Calu3 (cell line): ENCODE measurements at regions not wholly inside any gene's neighbourhood (a gene's known extent, or its start where the extent isn't known, plus 50 kb on each side); places are given as distances from the start of the nearest gene placed in this dataset.

Source experiments
- BruUV-seq: library from RNA; stranded (reverse); fragments of 400-500 nt; replicated peaks from 2 replicates; lab custom pipeline; 2021; lab: Mats Ljungman, UMichigan
- CTCF ChIA-PET: fragments of 300-600 bp; sonication (Branson Sonifier 250); formaldehyde crosslinking; loops from one replicate; lab custom pipeline; 2022; ENCODE audit warnings: antibody characterized with exemption; lab: Charles Lee
- DNase-seq: peaks from one replicate; pipeline ENCODE4 v3.0.0; 2022
- H3K27ac Mint-ChIP-seq: one replicate; pipeline ENCODE4 v1.8.0; 2022; ENCODE audit warnings: mixed read lengths; ENCODE audit not compliant: unreplicated experiment
- H3K27me3 Mint-ChIP-seq: one replicate; pipeline ENCODE4 v1.8.0; 2022; ENCODE audit warnings: mixed read lengths; ENCODE audit not compliant: unreplicated experiment
- H3K36me3 Mint-ChIP-seq: one replicate; pipeline ENCODE4 v1.8.0; 2022; ENCODE audit warnings: mild to moderate bottlenecking, moderate library complexity, mixed read lengths; ENCODE audit not compliant: insufficient read depth, unreplicated experiment
- H3K4me1 Mint-ChIP-seq: one replicate; pipeline ENCODE4 v1.8.0; 2022; ENCODE audit warnings: mild to moderate bottlenecking, low read depth, mixed read lengths; ENCODE audit not compliant: unreplicated experiment
- H3K4me3 Mint-ChIP-seq: one replicate; pipeline ENCODE4 v1.8.0; 2022; ENCODE audit warnings: mild to moderate bottlenecking, low read depth, moderate library complexity, mixed read lengths; ENCODE audit not compliant: unreplicated experiment
- H3K9me3 Mint-ChIP-seq: one replicate; pipeline ENCODE4 v1.8.0; 2022; ENCODE audit warnings: low read depth, mixed read lengths; ENCODE audit not compliant: unreplicated experiment
- CTCF ChIP-seq: fragments of 200-600 bp; IDR thresholded peaks from one replicate; pipeline ENCODE4 v1.8.0; 2022; ENCODE audit warnings: antibody characterized with exemption; ENCODE audit not compliant: unreplicated experiment
- intact Hi-C: fragments of 100-400 bp; cut with micrococcal nuclease; formaldehyde crosslinking; loops from one replicate; pipeline ENCODE4 v1.10.0; 2022; ENCODE audit not compliant: unreplicated experiment

- DNase-seq = no peak
- BruUV-seq = no TSS peak
- TF ChIP-seq CTCF = no peak
- H3K27ac Mint-ChIP-seq = no peak overlapping the region
- H3K4me3 Mint-ChIP-seq = no peak overlapping the region
- intact Hi-C loops = no loop called here
- no peaks in the 10 kb centered on the region for H3K27me3 Mint-ChIP-seq
- H3K36me3 Mint-ChIP-seq = no peaks in the 10 kb centered on the region
- H3K4me1 Mint-ChIP-seq = peaks cover 8% of the 10 kb centered on the region
- peaks cover 5% of the 10 kb centered on the region for H3K9me3 Mint-ChIP-seq
- CTCF ChIA-PET = interaction anchor here (0.7 kb wide), 2 partner anchors 154 to 750 kb away, joined by 4 to 7 read pairs; no protein-coding TSS in a partner anchor
Measured at GRCh38 chr2:171227066-171227782, 66.5 kb upstream of the TLK1 start.

- Mint-ChIP-seq H3K36me3 (no peaks in the 10 kb centered on the region), H3K4me3 (no peak overlapping the region), H3K27ac (no peak overlapping the region), H3K27me3 (no peaks in the 10 kb centered on the region), H3K4me1 (peaks cover 8% of the 10 kb centered on the region), H3K9me3 (peaks cover 5% of the 10 kb centered on the region)
- no TSS peak for BruUV-seq
- no peak for DNase-seq
- CTCF ChIA-PET = no interaction called here
- TF ChIP-seq CTCF = no peak
- intact Hi-C loops = no loop called here
Measured at GRCh38 chr2:171226461-171226860, 65.8 kb upstream of the TLK1 start.

GRCh38 chr2:171225989-171226388, 65.3 kb upstream of the TLK1 start:
- DNase-seq = no peak
- intact Hi-C loops = no loop called here
- Mint-ChIP-seq H3K36me3 (no peaks in the 10 kb centered on the region), H3K27me3 (no peaks in the 10 kb centered on the region), H3K4me3 (no peak overlapping the region), H3K4me1 (peaks cover 8% of the 10 kb centered on the region), H3K27ac (no peak overlapping the region), H3K9me3 (peaks cover 5% of the 10 kb centered on the region)
- no peak for TF ChIP-seq CTCF
- BruUV-seq = no TSS peak
- CTCF ChIA-PET = no interaction called here

- Mint-ChIP-seq H3K36me3 (no peaks in the 10 kb centered on the region), H3K9me3 (peaks cover 5% of the 10 kb centered on the region), H3K27ac (no peak overlapping the region), H3K4me1 (peaks cover 8% of the 10 kb centered on the region), H3K27me3 (no peaks in the 10 kb centered on the region), H3K4me3 (no peak overlapping the region)
- CTCF ChIA-PET = no interaction called here
- TF ChIP-seq CTCF = peak; percentile 34
- peak; percentile 8 for DNase-seq
- intact Hi-C loops = no loop called here
- no TSS peak for BruUV-seq
Measured at GRCh38 chr2:171225302-171225980, 64.7 kb upstream of the TLK1 start.
